Neuronal stem cell (in vitro differentiated cells): ENCODE measurements at regions not wholly inside any gene's neighbourhood (a gene's known extent, or its start where the extent isn't known, plus 50 kb on each side); places are given as distances from the start of the nearest gene placed in this dataset.
A peak's percentile ranks its signal among the peaks of the same experiment; 100 is the strongest.

ENCODE experiments used
- DNase-seq: peaks from one replicate; pipeline ENCODE4 v3.0.0-alpha.2; 2013; ENCODE audit warnings: low spot score
- H2AFZ ChIP-seq: one replicate; pipeline ENCODE4 v1.6.1; 2013; ENCODE audit warnings: mild to moderate bottlenecking, low read length, inconsistent platforms
- H2AK5ac ChIP-seq: 2 replicates; pipeline ENCODE4 v1.6.1; 2013; ENCODE audit warnings: low read depth, mild to moderate bottlenecking, inconsistent platforms, low read length, moderate library complexity, mixed read lengths
- H2BK120ac ChIP-seq: 2 replicates; pipeline ENCODE4 v1.6.1; 2013; ENCODE audit warnings: low read depth, mild to moderate bottlenecking, inconsistent platforms, low read length, moderate library complexity, mixed read lengths
- H2BK12ac ChIP-seq: one replicate; pipeline ENCODE4 v1.6.1; 2013; ENCODE audit warnings: low read length, inconsistent platforms
- H2BK15ac ChIP-seq: 2 replicates; pipeline ENCODE4 v1.6.1; 2013; ENCODE audit warnings: mild to moderate bottlenecking, low read length, inconsistent platforms, mixed read lengths
- H2BK5ac ChIP-seq: one replicate; pipeline ENCODE4 v1.6.1; 2013; ENCODE audit warnings: inconsistent platforms, mild to moderate bottlenecking, low read length, moderate library complexity
- H3K14ac ChIP-seq: one replicate; pipeline ENCODE4 v1.6.1; 2013; ENCODE audit warnings: low read length, inconsistent platforms
- H3K18ac ChIP-seq: 2 replicates; pipeline ENCODE4 v1.6.1; 2013; ENCODE audit warnings: low read length, inconsistent platforms
- H3K23ac ChIP-seq: 2 replicates; pipeline ENCODE4 v1.6.1; 2013; ENCODE audit warnings: low read depth, mild to moderate bottlenecking, mixed read lengths, low read length, inconsistent platforms; ENCODE audit not compliant: poor library complexity
- H3K27ac ChIP-seq: replicated peaks from 3 replicates; pipeline ENCODE4 v1.5.1; 2013; ENCODE audit warnings: low read length, inconsistent platforms
- H3K27me3 ChIP-seq, 3 experiments: 2 replicates each; pipeline ENCODE4 v1.6.1; 2013; ENCODE audit warnings: low read length in 3 of 3, mild to moderate bottlenecking in 2 of 3, inconsistent platforms in 1 of 3, low read depth in 1 of 3, mixed read lengths in 1 of 3, moderate library complexity in 1 of 3; ENCODE audit not compliant: control insufficient read depth in 3 of 3, insufficient read depth in 3 of 3
- H3K36me3 ChIP-seq, 2 donors: replicated peaks in 1 of 2; 2 replicates each; pipeline ENCODE4 v1.6.1; 2013; ENCODE audit warnings: low read length in 2 of 2; ENCODE audit not compliant: control insufficient read depth in 2 of 2, insufficient read depth in 2 of 2
- H3K4ac ChIP-seq: 2 replicates; pipeline ENCODE4 v1.6.1; 2013; ENCODE audit warnings: inconsistent platforms, mild to moderate bottlenecking, low read length, moderate library complexity
- H3K4me1 ChIP-seq, 2 donors: 1 replicate in 1 of 2; 2 replicates in 1 of 2; pipeline ENCODE4 v1.6.1; 2013; ENCODE audit warnings: low read length in 2 of 2, low read depth in 1 of 2; ENCODE audit not compliant: control insufficient read depth in 2 of 2, insufficient read depth in 1 of 2
- H3K4me2 ChIP-seq: one replicate; pipeline ENCODE4 v1.6.1; 2013; ENCODE audit warnings: mild to moderate bottlenecking, low read length, inconsistent platforms; ENCODE audit not compliant: insufficient read depth, poor library complexity, severe bottlenecking
- H3K4me3 ChIP-seq, 2 donors: 2 replicates each; pipeline ENCODE4 v1.5.1; 2013; ENCODE audit warnings: low read length in 2 of 2, mild to moderate bottlenecking in 2 of 2, inconsistent platforms in 1 of 2, moderate library complexity in 1 of 2
- H3K79me1 ChIP-seq: one replicate; pipeline ENCODE4 v1.6.1; 2013; ENCODE audit warnings: low read depth, mild to moderate bottlenecking, inconsistent platforms, low read length, moderate library complexity
- H3K9ac ChIP-seq: one replicate; pipeline ENCODE4 v1.6.1; 2013; ENCODE audit warnings: mild to moderate bottlenecking, low read depth, low read length, inconsistent platforms; ENCODE audit not compliant: poor library complexity
- H3K9me3 ChIP-seq, 2 donors: replicated peaks in 1 of 2; 2 replicates each; pipeline versions ENCODE3 to v1.6.1; 2013; ENCODE audit warnings: low read length in 2 of 2, mild to moderate bottlenecking in 2 of 2, inconsistent platforms in 1 of 2, low read depth in 1 of 2, mixed read lengths in 1 of 2, moderate library complexity in 1 of 2; ENCODE audit not compliant: control insufficient read depth in 2 of 2, insufficient read depth in 1 of 2
- H4K8ac ChIP-seq: one replicate; pipeline ENCODE4 v1.6.1; 2013; ENCODE audit warnings: low read depth, mild to moderate bottlenecking, inconsistent platforms, low read length, moderate library complexity
- H4K91ac ChIP-seq: one replicate; pipeline ENCODE4 v1.6.1; 2013; ENCODE audit warnings: low read length, low read depth, mild to moderate bottlenecking, inconsistent platforms; ENCODE audit not compliant: poor library complexity
- WGBS, 2 donors: extraction: QIAGEN DNeasy Blood & Tissue Kit; methylation state at CpG; one replicate each; pipeline ENCODE4 v1.1.7; 2013; ENCODE audit warnings: missing lambda C conversion rate in 2 of 2, mixed read lengths in 1 of 2; ENCODE audit not compliant: insufficient read length in 2 of 2, insufficient replicate concordance in 1 of 2; ENCODE audit errors: extremely low coverage in 2 of 2; 5-methylcytosine and 5-hydroxymethylcytosine counted together

DNA sequence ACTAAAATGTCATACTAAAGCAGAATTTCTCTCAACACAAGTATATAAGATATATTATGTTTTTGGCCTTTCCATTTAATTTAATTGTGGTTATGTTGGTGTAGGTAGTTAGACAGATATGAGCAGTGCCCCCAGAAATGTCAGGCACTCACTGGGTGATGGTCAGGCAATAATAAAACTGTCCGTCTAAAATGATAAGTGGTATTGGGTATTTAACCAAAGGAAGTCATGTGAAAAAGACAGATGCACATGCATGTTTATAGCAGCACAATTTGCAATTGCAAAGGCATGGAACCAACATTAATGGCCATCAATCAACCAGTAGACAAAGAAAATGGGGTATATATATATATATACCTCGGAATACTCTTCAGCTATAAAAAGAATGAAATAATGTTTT lies 936.6 kb upstream of the SLC39A10 start:
- Histone ChIP-seq H3K9me3 (no peaks in the 10 kb centered on the region), H3K27ac (no peak overlapping the region), H3K27me3 (no peaks in the 10 kb centered on the region), H4K91ac (no peak overlapping the region), H4K8ac (no peak overlapping the region), H3K4me1 (peaks cover 0 to 2% of the 10 kb centered on the region in 2 donors), H2BK12ac (no peak overlapping the region), H3K36me3 (no peaks in the 10 kb centered on the region), H3K23ac (no peak overlapping the region), H3K4me2 (no peak overlapping the region), H3K18ac (no peak overlapping the region), H3K4me3 (no peak overlapping the region), H3K9ac (no peak overlapping the region), H3K79me1 (no peaks in the 10 kb centered on the region), H2BK15ac (no peak overlapping the region), H3K4ac (no peak overlapping the region), H2BK5ac (no peak overlapping the region), H2AK5ac (no peak overlapping the region), H2BK120ac (no peak overlapping the region), H3K14ac (no peak overlapping the region), H2AFZ (no peak overlapping the region)
- WGBS, 2 donors = no CpG with 5 or more reads among the region's 2 CpGs
- no peak for DNase-seq

DNA sequence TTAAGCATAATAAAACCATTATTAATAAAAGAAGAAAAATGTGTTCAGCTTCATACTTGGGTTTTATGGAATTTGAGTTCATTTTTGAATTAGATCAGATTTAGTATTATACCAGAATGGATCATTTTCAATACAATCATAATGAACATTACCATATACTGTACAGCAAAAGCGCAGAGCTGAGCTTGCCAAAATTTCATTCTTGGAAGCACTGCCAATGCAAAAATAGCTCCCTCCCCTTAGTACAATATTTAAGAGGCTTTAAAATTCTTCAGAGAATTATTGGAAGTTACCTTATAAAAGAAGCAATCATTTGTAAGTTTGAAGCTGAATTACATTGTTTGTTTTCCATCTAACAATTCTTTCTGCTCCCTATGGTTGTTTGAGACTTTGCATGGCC lies 938.1 kb upstream of the SLC39A10 start:
- Histone ChIP-seq H3K79me1 (no peaks in the 10 kb centered on the region), H3K4ac (no peak overlapping the region), H3K27ac (no peak overlapping the region), H2AFZ (no peak overlapping the region), H2BK5ac (no peak overlapping the region), H3K9ac (no peak overlapping the region), H2BK12ac (no peak overlapping the region), H3K27me3 (no peaks in the 10 kb centered on the region), H2BK120ac (no peak overlapping the region), H3K4me1 (peaks cover 0 to 2% of the 10 kb centered on the region in 2 donors), H4K8ac (no peak overlapping the region), H3K23ac (no peak overlapping the region), H4K91ac (no peak overlapping the region), H2BK15ac (no peak overlapping the region), H3K36me3 (no peaks in the 10 kb centered on the region), H3K4me3 (no peak overlapping the region), H3K14ac (no peak overlapping the region), H2AK5ac (no peak overlapping the region), H3K9me3 (no peaks in the 10 kb centered on the region), H3K4me2 (no peak overlapping the region), H3K18ac (no peak overlapping the region)
- no peak for DNase-seq
- no CpG with 5 or more reads among the region's 1 CpG for WGBS, 2 donors

DNA sequence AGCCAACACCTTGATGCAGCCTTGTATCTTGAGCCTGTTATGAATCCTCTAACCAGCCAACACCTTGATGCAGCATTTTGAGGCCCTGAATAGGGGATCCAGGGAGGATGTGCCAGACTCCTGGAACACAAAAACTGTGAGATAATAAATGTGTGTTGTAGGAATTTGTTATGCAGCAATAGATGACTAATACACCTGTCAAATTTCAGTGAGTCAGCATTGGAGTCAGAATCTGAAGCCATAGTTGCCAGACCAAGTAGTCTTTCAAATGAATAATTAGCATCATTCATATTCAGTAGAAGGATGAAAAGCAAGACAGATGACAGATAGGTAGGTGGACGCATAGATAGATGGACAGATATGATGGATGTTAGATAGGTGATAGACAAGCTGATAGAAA lies 942.5 kb upstream of the SLC39A10 start:
- Histone ChIP-seq H2AK5ac (no peak overlapping the region), H3K27me3 (no peaks in the 10 kb centered on the region), H3K23ac (no peak overlapping the region), H2BK12ac (no peak overlapping the region), H3K9me3 (no peaks in the 10 kb centered on the region), H2AFZ (no peak overlapping the region), H3K36me3 (no peaks in the 10 kb centered on the region), H3K27ac (no peak overlapping the region), H4K8ac (no peak overlapping the region), H3K4me2 (no peak overlapping the region), H3K14ac (no peak overlapping the region), H4K91ac (no peak overlapping the region), H3K18ac (no peak overlapping the region), H3K4me1 (no peaks in the 10 kb centered on the region), H2BK120ac (no peak overlapping the region), H3K9ac (no peak overlapping the region), H3K79me1 (no peaks in the 10 kb centered on the region), H2BK15ac (no peak overlapping the region), H3K4me3 (no peak overlapping the region), H3K4ac (no peak overlapping the region), H2BK5ac (no peak overlapping the region)
- DNase-seq = no peak
- WGBS, 2 donors = no CpG with 5 or more reads among the region's 1 CpG

DNA sequence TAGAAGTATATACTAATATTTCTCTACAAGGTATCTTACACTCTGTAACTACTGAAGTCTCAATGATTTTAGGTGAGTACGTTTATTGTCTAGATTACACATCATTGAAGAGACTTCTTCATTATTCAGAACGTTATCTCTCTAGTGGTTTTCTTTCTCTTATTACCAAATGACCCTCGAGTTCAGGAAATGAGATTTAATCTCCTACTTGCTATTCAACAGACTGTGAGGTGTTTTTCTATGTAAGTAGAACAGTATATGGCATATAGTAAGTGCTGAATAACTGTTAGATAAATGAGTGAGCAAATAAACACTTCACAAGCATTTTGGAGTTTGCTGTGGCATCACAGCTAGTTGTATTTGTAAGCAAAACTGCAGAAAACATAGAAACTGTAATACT lies 947.2 kb upstream of the SLC39A10 start:
- DNase-seq = no peak
- WGBS, 2 donors = no CpG with 5 or more reads among the region's 3 CpGs
- no peak overlapping the region for H3K4me3 ChIP-seq

More for the DNA sequence above, 947.2 kb upstream of the SLC39A10 start:
- no peak overlapping the region for H4K91ac ChIP-seq
- peak overlapping the region; percentile 17 for H2AFZ ChIP-seq
- H4K8ac ChIP-seq = no peak overlapping the region
- H2BK12ac ChIP-seq = no peak overlapping the region
- no peaks in the 10 kb centered on the region for H3K4me1 ChIP-seq
- H3K27me3 ChIP-seq = no peaks in the 10 kb centered on the region
- no peaks in the 10 kb centered on the region for H3K9me3 ChIP-seq
- H3K18ac ChIP-seq = no peak overlapping the region
- no peak overlapping the region for H3K14ac ChIP-seq
- H3K36me3 ChIP-seq = no peaks in the 10 kb centered on the region
- no peak overlapping the region for H2AK5ac ChIP-seq
- H2BK120ac ChIP-seq = no peak overlapping the region
- no peak overlapping the region for H3K4ac ChIP-seq
- H3K27ac ChIP-seq = no peak overlapping the region
- no peak overlapping the region for H2BK5ac ChIP-seq
- H3K23ac ChIP-seq = no peak overlapping the region
- no peak overlapping the region for H2BK15ac ChIP-seq
- no peak overlapping the region for H3K9ac ChIP-seq
- H3K4me2 ChIP-seq = no peak overlapping the region
- no peaks in the 10 kb centered on the region for H3K79me1 ChIP-seq
